SKM-1 treated with dmso at 0.1 percent for 144 hours (cell line): ENCODE measurements at regions not wholly inside any gene's neighbourhood (a gene's known extent, or its start where the extent isn't known, plus 50 kb on each side); places are given as distances from the start of the nearest gene placed in this dataset.

Source experiments
- DNase-seq: peaks from one replicate; lab custom pipeline; 2025; ENCODE audit not compliant: unreplicated experiment; lab: John Stamatoyannopoulos, UW

- DNase-seq: no peak
These were observed 492.4 kb downstream of the OTOL1 start for GRCh38 chr3:161989012-161989411.

GRCh38 chr3:161990036-161990435 lies 493.4 kb downstream of the OTOL1 start:
- DNase-seq: no peak

- no peak for DNase-seq
These were observed 495.4 kb downstream of the OTOL1 start for GRCh38 chr3:161991901-161992540.

- DNase-seq: no peak
These were observed 503.2 kb downstream of the OTOL1 start for GRCh38 chr3:161999846-162000245.

GRCh38 chr3:162007722-162008121 lies 511.1 kb downstream of the OTOL1 start:
- no peak for DNase-seq

GRCh38 chr3:162012633-162013032 lies 516.0 kb downstream of the OTOL1 start:
- no peak for DNase-seq

GRCh38 chr3:162014284-162014683 lies 517.7 kb downstream of the OTOL1 start:
- DNase-seq: no peak

- DNase-seq: no peak
These were observed 519.2 kb downstream of the OTOL1 start for GRCh38 chr3:162015856-162016255.

GRCh38 chr3:162019817-162020216 lies 523.2 kb downstream of the OTOL1 start:
- no peak for DNase-seq

- DNase-seq: no peak
These were observed 524.6 kb downstream of the OTOL1 start for GRCh38 chr3:162021206-162021605.

GRCh38 chr3:162022911-162023310 lies 526.3 kb downstream of the OTOL1 start:
- no peak for DNase-seq

GRCh38 chr3:162029736-162030135 lies 533.1 kb downstream of the OTOL1 start:
- no peak for DNase-seq

- DNase-seq: no peak
These were observed 537.8 kb downstream of the OTOL1 start for GRCh38 chr3:162034368-162034767.

GRCh38 chr3:162041622-162042021 lies 545.0 kb downstream of the OTOL1 start:
- no peak for DNase-seq

- DNase-seq: no peak
These were observed 556.0 kb downstream of the OTOL1 start for GRCh38 chr3:162052636-162053035.

GRCh38 chr3:162072656-162073164 lies 576.1 kb downstream of the OTOL1 start:
- no peak for DNase-seq

GRCh38 chr3:162073422-162073975 lies 576.9 kb downstream of the OTOL1 start:
- no peak for DNase-seq

- DNase-seq: no peak
These were observed 580.5 kb downstream of the OTOL1 start for GRCh38 chr3:162077108-162077507.

GRCh38 chr3:162082516-162082915 lies 585.9 kb downstream of the OTOL1 start:
- DNase-seq: no peak

GRCh38 chr3:162087361-162087760 lies 590.8 kb downstream of the OTOL1 start:
- DNase-seq: no peak

- no peak for DNase-seq
These were observed 596.1 kb downstream of the OTOL1 start for GRCh38 chr3:162092751-162093150.

- DNase-seq: no peak
These were observed 597.7 kb downstream of the OTOL1 start for GRCh38 chr3:162094301-162094700.

- DNase-seq: no peak
These were observed 600.3 kb downstream of the OTOL1 start for GRCh38 chr3:162096874-162097273.
